GM23338 (cell line): ENCODE measurements at regions not wholly inside any gene's neighbourhood (a gene's known extent, or its start where the extent isn't known, plus 50 kb on each side); places are given as distances from the start of the nearest gene placed in this dataset.

Source experiments
- CREB1 ChIP-seq: fragments of 250-450 bp; sonication (Bioruptor Pico); IDR thresholded peaks from 2 replicates; pipeline ENCODE4 v1.5.0; 2020; ENCODE audit warnings: low read depth, mild to moderate bottlenecking, moderate library complexity
- EZH2 ChIP-seq: fragments of 200-600 bp; sonication (generic); IDR thresholded peaks from one replicate; pipeline ENCODE4 v1.8.0; 2017; ENCODE audit warnings: antibody characterized with exemption, mild to moderate bottlenecking, low read depth; ENCODE audit not compliant: unreplicated experiment
- POLR2AphosphoS5 ChIP-seq: IDR thresholded peaks from 2 replicates; pipeline ENCODE4 v1.6.1; 2016; ENCODE audit warnings: antibody characterized with exemption, low read depth
- TF ChIP-seq, protein P1 (sequence below), 2 experiments: fragments of 200-600 bp in 1 of 2; sonication (generic) in 1 of 2; conservative IDR thresholded peaks; 2 replicates each; pipeline versions ENCODE4 v1.5.1 to v1.6.1; 2016 to 2017; ENCODE audit warnings: antibody characterized with exemption in 2 of 2, low read depth in 2 of 2, mild to moderate bottlenecking in 2 of 2, moderate library complexity in 1 of 2
- TF ChIP-seq, protein P2 (sequence below): IDR thresholded peaks from 2 replicates; pipeline ENCODE4 v1.6.1; 2016; ENCODE audit warnings: antibody characterized with exemption
- TF ChIP-seq, protein P3 (sequence below): IDR thresholded peaks from one replicate; pipeline ENCODE4 v1.6.1; 2018; ENCODE audit warnings: antibody characterized with exemption; ENCODE audit not compliant: unreplicated experiment

GRCh38 chr12:95601091-95601961 lies 50.0 kb upstream of the USP44 start:
- TF ChIP-seq CREB1 (CRISPR knock-in tag) (no peak), POLR2AphosphoS5 (no peak), EZH2 (no peak)
- TF ChIP-seq, protein P1, sequence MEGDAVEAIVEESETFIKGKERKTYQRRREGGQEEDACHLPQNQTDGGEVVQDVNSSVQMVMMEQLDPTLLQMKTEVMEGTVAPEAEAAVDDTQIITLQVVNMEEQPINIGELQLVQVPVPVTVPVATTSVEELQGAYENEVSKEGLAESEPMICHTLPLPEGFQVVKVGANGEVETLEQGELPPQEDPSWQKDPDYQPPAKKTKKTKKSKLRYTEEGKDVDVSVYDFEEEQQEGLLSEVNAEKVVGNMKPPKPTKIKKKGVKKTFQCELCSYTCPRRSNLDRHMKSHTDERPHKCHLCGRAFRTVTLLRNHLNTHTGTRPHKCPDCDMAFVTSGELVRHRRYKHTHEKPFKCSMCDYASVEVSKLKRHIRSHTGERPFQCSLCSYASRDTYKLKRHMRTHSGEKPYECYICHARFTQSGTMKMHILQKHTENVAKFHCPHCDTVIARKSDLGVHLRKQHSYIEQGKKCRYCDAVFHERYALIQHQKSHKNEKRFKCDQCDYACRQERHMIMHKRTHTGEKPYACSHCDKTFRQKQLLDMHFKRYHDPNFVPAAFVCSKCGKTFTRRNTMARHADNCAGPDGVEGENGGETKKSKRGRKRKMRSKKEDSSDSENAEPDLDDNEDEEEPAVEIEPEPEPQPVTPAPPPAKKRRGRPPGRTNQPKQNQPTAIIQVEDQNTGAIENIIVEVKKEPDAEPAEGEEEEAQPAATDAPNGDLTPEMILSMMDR (conservative IDR thresholded peaks at IDR 0.05; ENCODE audit: low read depth in 2 of 2): no peak
- TF ChIP-seq, protein P2, sequence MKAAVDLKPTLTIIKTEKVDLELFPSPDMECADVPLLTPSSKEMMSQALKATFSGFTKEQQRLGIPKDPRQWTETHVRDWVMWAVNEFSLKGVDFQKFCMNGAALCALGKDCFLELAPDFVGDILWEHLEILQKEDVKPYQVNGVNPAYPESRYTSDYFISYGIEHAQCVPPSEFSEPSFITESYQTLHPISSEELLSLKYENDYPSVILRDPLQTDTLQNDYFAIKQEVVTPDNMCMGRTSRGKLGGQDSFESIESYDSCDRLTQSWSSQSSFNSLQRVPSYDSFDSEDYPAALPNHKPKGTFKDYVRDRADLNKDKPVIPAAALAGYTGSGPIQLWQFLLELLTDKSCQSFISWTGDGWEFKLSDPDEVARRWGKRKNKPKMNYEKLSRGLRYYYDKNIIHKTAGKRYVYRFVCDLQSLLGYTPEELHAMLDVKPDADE: no peak
- TF ChIP-seq, protein P3, sequence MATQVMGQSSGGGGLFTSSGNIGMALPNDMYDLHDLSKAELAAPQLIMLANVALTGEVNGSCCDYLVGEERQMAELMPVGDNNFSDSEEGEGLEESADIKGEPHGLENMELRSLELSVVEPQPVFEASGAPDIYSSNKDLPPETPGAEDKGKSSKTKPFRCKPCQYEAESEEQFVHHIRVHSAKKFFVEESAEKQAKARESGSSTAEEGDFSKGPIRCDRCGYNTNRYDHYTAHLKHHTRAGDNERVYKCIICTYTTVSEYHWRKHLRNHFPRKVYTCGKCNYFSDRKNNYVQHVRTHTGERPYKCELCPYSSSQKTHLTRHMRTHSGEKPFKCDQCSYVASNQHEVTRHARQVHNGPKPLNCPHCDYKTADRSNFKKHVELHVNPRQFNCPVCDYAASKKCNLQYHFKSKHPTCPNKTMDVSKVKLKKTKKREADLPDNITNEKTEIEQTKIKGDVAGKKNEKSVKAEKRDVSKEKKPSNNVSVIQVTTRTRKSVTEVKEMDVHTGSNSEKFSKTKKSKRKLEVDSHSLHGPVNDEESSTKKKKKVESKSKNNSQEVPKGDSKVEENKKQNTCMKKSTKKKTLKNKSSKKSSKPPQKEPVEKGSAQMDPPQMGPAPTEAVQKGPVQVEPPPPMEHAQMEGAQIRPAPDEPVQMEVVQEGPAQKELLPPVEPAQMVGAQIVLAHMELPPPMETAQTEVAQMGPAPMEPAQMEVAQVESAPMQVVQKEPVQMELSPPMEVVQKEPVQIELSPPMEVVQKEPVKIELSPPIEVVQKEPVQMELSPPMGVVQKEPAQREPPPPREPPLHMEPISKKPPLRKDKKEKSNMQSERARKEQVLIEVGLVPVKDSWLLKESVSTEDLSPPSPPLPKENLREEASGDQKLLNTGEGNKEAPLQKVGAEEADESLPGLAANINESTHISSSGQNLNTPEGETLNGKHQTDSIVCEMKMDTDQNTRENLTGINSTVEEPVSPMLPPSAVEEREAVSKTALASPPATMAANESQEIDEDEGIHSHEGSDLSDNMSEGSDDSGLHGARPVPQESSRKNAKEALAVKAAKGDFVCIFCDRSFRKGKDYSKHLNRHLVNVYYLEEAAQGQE: no peak
